NCI-H1417 (cell line): ENCODE measurements at regions not wholly inside any gene's neighbourhood (a gene's known extent, or its start where the extent isn't known, plus 50 kb on each side); places are given as distances from the start of the nearest gene placed in this dataset.
A peak's percentile ranks its signal among the peaks of the same experiment; 100 is the strongest.

Source experiments
- DNase-seq, 3 experiments: peaks; one replicate each; lab custom pipeline; 2025; lab: John Stamatoyannopoulos, UW

DNA sequence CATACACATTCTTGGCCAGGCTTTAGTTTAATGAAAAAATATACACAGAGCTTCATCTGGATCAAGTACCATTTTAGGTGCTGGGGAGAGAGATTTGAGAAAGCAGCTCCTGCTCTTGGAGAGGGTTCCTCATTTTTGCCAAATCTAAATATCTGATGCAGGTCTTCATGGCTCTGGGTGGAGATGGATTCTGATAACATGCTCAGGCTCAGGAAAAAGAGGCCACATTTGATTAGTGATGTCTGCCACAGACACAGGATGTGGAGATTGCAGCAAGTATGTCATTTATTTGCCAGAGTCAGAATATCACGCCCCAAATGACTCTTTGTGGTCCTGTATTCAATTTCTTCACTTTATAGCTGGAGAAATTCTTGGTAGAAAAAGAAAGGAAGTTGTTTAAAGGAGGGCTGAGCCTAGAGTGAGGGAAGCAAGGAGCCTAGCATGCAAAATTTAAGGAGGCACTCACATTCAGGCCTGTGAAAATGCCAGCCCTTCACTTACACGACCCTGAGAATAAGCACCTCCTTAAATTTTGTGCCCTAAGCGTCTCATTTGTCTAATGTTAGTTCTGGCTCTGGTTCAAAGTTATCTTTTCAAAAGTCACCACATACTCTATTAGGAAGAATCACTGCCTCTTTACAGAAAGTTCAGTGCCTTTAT lies 492.9 kb upstream of the TBX3 start:
- no peak for DNase-seq

DNA sequence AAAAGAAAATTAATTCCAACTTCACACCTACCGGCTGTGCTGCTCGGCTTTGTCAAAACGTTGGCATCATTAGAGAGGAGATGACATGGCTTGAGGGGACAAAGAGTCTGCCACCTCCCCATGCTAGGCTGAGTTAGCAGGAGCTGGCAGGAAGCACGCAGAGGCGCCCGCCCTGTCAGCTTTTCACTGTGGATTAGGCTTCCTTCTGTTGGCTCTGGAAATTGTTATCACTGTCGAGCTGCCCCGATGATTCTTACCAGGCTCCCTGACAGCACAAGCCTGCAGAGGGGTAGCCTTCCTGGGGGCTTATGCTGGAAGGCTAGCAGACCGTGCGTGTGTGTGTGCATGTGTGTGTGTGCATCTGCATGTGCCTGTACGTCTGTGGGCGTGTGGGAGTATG lies 490.9 kb upstream of the TBX3 start:
- no peak for DNase-seq

DNA sequence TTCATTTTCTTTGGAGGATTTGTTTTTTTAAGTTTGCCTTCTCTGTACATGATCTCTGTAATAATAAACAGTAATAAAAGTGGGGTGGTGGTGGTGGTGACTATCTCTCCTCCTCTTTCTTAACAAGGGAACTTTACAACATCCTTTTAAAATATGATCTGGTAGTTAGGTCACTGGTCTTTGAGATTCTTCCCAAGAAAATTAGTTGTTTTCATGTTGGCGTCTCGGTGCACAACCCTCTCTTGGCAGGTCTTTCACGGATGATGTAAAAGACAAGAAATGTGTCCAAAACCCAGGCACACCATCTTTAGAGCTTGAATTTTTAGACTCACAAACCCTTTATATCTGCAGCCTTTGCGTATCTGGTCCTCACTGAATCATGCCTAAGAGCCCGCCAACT lies 488.5 kb upstream of the TBX3 start:
- DNase-seq, result no peak

DNA sequence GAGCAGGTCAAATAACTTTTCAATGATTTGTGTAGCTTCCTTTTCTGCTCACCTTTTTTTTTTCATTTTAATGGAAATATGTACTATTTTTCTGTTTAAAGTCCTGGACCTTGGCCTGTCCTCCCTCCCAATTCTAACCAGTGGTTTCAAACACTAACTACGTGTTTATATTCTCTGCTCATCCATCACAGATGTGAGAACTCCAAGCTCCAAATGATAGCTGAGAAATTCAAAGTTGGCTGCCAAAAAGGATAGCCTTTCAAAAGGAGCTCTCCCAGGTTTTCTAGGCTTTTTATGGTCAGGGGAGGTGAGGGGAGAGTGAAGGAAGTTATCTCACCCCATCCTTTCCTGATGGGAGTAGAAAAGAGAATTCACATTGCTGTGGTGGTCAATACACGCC lies 486.0 kb upstream of the TBX3 start:
- no peak for DNase-seq

DNA sequence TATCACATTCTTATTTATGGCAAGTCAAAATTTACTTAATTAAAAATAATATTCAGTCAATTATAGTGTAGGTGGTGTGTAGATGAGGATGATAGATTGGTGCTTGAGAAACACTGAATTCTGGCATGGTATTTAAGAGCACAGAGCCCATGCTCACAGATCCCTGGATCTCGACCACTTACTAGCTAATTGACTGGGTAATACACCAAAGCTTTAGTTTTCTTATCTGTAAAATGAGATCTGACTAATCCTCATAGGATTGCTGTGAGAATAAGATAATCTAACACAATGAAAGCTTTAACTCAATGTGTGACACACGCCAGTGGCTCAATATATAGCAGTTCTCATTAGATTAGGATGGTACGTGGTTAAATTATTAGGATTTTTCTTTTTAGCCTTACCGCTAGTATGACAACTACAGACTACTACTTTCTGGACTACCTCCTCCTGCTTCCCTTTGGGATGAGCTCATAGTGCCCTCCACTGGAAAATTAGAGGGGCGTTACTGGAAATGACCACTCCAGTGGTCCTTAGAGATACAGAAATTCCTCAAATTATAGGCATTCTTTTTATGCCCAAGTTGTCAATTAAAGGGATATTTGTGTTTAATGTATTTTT lies 482.8 kb upstream of the TBX3 start:
- DNase-seq, result no peak

DNA sequence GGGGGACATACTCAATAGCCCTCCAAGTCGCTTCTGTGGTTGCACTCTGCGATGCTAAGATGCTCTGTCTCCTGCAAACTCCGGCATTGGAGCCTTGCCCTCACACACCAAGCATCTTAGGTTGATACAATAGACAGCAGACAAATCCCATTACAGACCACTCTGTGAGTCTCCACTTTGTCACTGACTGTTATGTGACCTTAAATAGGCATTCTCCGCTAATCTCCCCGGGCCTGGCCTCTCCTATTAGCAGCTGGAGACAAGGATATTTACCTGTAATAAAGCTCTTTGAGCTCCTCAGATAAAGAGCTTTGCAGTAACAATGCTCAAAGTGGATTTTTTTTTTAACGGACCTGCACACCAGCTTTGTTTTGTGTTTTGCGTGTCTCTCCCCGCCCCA lies 479.7 kb upstream of the TBX3 start:
- peak in 1 of 3 experiments; percentile 93 for DNase-seq

DNA sequence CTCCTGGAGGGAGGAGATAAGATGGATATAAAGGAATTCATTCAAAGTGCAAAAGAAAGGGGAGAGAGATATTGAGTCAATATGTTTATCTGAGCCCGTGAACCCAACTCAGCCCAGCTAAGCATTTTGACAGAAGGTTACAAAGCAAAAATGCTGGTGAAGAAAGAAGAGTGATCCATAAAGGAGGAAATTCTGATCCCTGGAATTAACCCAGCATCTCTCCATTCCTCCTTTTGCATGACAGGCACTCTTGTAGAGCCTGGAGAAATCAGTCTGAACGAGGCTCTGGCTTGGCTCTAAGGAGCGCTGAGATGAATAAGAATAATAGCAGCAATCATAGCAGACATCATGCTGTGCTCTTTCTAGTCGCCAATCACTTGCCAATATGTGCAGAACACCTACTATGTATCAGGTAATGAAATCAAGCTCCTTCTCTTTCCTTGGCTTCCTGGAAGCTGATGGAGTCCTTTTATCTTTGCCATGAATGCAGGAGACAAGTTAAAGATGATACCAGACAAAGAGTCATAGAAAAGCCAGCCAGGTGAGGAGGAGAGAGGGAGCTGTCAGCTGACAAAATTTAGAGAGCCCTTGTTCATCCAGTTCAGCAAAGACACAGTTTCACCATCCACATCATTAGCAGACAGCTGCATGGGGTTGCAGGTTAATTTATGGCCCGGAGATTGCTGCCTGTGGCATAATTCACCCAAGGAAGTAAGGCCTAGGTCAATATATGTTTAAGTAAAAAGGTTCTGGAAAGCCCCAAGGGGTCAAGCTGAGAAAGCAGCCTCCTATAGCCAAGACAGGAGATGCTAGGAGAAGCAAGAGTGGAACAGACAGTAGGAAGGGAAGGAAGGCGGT lies 476.5 kb upstream of the TBX3 start:
- peak in 1 of 3 experiments; percentile 95 for DNase-seq

DNA sequence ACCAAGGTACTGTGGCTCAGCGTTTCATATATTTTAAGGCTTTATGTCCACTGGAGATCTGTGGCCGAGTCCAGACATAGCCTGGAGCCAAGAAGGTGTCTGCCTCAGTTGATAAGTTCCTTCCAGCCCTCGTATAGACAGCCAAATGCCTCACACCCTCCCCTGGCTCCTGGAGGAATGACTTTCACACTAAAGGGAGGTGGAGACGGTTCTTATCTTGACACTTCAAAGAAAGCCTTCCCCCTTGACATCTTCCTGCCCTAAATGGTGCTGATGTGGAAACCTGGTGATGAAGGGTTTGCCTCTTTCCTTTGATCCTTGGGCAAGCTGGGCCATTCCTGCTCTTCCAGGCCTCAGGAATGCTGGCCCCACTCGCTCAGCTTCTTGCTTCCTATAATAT lies 474.8 kb upstream of the TBX3 start:
- no peak for DNase-seq

DNA sequence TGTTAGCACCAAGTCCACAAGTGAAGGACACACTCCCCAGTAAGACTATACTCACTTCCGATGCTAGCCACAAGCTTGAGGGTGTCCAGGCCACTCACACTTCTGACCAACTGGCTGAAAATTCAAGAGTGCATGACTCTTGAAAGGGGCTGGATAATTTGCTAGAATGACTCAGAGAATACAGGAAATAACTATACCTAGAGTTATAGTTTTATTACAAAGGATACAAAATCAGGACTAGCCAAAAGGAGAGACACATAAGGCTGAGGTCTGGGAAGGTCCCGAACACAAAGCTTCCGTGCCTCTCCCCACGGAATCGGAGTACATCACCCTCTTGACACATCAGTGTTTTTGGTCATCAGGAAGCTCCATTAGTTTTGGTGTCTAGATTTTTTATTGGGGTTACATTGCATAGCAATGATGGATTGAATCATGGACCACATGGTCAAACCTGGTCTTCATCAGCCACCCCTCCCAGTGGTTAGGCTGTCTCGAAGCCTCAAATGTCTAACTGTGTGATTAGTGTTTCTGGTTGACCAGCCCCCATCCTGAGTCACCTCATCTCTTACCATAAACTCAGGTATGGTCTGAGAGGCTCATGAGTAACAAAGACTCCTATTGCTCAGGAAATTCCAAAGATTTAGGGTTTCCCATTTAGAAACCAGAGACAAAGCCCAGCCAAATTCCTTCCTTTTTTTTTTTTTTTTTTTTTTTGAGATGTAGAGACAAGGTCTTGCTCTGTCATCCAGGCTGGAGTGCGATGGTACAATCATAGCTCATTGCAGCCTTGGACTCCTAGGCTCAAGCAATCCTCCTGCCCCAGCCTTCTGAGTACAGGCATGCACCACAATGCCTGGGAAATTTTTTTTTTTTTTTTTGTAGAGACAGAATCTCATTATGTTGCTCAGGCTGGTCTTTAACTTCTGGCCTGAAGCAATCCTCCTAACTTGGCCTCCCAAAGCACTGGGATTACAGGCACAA lies 472.0 kb upstream of the TBX3 start:
- peak in 1 of 3 experiments; percentile 41 for DNase-seq

DNA sequence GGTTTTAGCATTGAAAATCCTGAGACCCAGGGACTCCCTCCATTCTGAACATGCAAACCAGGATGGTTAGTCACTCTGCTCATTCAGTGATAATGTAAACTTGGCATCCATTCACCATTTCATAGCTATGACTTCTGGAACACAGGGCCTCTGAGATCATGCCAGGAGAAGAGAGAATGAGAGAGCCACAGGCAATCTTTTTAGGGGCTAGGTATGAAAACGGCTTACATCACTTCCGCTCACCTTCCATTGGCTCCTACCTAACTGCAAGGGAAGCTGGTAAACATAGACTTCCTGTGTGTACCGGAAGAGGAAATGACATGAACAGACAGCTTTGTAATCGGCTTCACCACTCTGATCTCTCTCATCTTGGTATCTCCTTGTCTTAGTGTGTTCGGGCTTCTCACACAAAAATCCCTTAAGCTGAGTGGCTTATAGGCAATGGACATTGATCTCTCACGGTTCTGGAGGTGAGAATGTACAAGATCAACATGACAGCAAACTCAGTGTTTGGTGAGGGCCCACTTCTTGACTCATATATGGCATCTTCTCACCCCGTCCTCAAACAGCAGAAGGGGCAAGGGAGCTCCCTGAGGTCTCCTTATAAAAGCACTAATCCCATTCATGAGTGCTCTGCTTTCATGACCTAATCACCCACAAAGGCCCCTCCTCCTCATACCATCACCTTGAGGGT lies 465.9 kb upstream of the TBX3 start:
- no peak for DNase-seq

DNA sequence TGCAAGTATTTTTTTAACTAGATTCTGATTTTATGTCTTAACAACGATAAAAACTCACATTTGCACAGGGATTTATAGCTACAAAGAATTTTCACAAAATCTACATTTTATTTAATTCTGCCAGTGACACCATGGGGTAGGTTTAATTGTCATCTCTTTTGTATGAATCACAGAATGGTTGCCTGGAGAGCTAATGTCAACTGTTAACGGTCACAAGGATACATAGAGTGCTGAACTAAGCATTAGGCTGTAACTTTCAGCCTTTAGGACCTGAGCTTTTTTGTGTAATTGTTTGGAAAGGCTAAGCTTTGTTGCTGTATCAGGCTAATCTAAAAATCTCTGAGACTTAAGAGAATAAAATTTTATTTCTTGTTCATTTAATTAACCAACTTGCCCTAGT lies 465.3 kb upstream of the TBX3 start:
- DNase-seq, result no peak

DNA sequence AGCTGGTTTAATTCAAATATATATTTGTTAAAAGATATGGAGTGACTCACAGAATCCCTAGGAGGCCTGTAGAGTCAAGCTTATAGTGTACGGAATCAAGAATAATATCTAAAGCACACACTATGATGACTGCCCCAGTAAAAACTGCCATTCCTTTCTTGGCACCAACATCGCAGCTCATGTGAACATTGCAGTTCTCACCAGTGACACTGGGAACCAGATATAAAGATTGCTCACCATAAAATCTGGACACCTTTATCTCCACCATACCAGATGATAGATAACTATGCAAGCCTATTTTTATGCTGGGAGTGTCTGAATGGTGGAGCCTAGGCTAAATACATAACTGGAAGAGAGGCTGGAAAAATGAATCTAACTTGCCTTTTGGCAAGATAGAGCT lies 463.9 kb upstream of the TBX3 start:
- DNase-seq, result no peak

DNA sequence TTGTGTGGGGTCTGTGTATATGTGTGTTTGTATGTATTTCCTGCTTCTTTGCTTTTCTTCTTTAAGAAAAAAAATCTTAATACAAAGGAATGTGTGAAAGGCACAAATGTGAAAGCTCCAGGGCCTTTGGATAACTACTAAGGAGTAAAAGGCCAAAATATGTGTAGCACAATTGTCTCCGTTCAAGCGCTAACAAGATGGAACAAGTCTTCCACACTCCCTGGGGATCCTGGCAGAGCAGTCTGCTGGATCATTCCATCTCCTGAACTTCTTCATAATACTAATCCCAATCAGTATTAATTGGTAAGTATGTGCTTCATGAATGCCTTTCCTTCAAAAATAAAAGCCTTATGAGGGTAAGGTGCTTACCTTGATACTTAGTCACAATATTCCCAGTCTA lies 462.5 kb upstream of the TBX3 start:
- DNase-seq, result no peak

DNA sequence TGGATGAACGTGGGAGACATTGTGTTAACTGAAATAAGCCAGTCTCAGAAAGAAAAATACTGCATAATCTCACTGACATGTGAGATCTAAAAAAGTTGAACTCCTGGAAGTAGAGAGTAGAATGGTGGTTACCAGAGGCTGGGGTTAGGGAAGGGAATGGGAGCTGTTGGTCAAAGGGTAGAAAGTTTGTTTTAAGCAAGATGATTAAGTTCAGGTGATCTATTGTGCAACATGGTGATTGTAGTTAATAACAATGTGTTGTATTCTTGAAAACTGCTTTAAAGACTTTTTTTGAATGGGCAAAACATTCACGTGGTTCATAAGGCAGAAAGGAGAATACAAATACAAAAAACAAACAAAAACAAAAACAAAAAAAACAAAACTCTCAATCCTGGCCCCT lies 460.4 kb upstream of the TBX3 start:
- no peak for DNase-seq

DNA sequence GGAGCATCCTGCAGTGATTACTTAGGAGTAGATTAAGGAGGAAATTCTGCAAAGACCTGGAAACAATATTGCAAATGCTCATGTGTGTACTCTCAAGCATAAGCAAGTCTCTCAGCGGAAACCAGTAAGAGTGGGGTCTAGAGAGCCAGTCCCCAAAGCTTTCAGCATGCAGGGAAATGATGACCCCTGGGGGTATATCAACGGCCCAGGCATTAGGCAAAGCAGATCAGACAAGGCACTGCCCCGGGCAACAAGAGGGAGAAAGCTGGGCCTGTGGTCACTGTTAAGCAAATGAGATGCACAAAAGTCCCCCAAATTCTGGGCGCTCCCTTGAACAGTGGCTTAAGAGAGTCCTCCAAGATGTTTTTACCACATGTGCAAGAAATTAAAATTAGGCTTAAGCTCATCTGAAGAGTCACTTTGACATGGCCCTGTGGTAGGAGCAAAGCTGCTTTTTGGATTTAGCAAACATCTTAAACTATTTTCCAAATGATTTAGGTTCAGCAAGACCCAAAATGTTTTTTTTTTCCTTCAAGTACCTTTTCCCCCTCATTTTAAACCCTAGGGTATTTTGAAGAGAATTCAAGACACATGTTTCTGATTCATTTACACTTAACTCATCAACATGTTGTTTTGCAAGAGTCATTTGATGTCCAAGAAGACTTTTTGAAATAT lies 457.1 kb upstream of the TBX3 start:
- no peak for DNase-seq

DNA sequence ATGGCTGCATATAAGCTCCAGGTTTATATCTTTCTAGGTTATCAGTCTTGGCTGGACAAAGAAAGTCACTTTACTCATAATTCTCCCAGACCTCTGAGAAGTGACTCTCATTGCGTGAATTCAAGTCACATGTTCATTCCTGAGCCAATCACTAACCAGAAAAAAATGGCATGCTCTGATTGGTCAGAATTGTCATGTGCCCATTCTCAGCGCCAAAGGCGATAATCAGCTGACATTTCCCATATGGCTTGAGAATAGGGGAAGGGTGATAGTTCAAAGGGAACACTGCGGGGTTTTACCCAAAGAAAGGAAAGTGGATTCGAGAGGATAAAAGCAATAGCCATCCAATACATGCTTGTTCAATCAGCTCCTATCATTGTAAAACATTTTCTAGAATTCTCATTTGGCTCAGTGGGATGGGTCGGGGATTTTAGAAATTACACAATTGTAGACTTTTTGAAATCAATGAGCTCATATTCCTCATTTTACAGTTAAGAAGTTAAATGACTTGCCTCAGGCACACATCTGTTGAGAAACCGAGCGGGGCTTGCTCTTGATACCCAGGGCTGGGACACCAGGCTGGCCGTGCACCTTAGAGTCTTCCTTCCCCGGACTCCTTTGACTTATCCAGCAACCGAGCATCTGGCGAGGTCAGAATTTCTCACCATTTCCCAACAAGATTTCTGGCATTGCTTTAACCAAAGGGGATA lies 454.0 kb upstream of the TBX3 start:
- DNase-seq, result no peak

DNA sequence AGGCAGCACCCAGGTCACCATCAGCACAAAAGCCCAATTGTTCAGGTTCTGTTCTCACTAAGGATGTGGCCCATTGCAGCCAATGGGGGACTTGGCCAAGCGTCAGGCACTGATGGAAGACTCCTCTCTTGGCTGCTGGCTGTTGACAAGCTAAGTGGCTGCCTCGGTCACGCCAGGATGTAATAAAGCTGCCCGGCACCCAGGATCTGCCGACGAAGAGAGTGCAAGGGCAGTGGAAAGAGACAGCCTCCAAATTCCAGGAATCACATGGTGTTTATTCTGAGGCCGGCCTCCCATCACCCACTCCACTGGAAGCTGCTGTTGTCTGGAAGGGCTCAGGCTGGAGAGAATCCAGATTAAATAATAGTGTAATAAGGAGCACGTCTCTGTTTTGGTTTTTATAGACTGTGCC lies 451.8 kb upstream of the TBX3 start:
- DNase-seq, result peak in 1 of 3 experiments; percentile 91

DNA sequence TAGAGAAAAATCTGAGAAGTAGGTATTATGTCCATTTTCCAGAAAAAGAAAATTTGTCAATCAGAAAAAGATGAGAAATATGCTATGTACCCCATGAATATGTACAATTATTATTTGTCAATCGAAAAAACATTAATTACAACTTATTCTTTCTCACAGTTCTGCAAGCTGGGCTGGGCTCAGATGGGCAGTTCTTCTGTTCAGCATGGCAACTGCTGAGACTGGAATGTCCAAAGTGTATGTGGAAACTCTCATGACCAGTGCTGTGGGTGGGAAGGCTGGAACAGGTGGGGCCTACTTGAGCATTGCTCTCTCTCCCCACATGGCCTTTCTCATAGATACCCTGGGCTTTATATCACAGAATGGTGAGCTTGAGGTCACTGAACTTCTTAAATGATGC lies 450.3 kb upstream of the TBX3 start:
- no peak for DNase-seq

DNA sequence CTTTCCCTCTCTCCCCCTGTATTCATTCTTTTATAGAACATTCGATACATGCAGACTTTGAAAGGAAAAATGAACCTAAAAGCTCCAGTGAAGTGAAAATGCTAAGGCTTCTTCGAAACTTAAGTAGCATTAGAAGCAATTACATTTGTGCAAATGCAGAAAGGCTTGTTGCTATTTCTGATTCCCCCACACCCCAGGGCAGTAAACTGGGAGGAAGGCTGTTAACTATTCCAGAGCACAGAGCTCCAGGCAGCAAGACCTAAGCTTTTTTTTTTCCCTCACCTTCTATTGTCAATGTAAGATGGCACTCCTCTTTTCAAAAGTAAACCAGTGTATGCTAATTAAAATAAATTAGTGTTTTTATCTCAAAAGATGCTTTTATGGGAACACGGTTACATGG lies 448.9 kb upstream of the TBX3 start:
- no peak for DNase-seq

DNA sequence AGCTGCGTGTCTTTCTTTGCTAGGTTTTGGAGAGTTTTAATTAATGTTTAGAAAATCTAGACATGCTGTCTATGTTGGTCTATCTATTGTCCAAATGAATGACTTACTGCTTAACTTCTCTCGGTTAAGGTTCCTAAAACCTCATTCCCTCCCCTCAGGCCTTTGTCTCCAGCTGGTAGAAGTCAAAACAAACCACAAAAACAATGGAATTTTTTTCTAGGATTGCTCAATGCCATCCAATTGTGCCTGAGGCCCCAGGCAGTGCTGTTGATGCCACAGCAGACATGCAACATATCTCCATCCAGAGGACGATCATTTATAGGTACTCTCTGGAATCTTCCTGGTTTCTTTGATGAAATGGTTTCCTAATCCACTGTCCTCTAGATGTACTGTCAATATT lies 448.2 kb upstream of the TBX3 start:
- no peak for DNase-seq
